NCI-H2196 treated with DMSO at 0.1 percent for 48 hours (cell line): ENCODE measurements at regions not wholly inside any gene's neighbourhood (a gene's known extent, or its start where the extent isn't known, plus 50 kb on each side); places are given as distances from the start of the nearest gene placed in this dataset.
"Not testable (repeated sequence)": the region's sequence is repeated elsewhere in the genome, so short reads cannot be mapped to it uniquely, and the experiment has no call there.

Source experiments
- DNase-seq: peaks from one replicate; lab custom pipeline; 2025; ENCODE audit not compliant: unreplicated experiment; lab: John Stamatoyannopoulos, UW

- DNase-seq = no peak
These were observed 573.9 kb downstream of the RFPL4B start for GRCh38 chr6:112920994-112921393.

GRCh38 chr6:112923940-112924587 is 576.9 kb downstream of the RFPL4B start:
- DNase-seq = no peak

- no peak for DNase-seq
These were observed 578.6 kb downstream of the RFPL4B start for GRCh38 chr6:112925702-112926101.

GRCh38 chr6:112927641-112928320 is 580.7 kb downstream of the RFPL4B start:
- no peak for DNase-seq

- DNase-seq = no peak
These were observed 582.5 kb downstream of the RFPL4B start for GRCh38 chr6:112929641-112930040.

- DNase-seq = no peak
These were observed 584.7 kb downstream of the RFPL4B start for GRCh38 chr6:112931832-112932231.

GRCh38 chr6:112933947-112934346 is 586.8 kb downstream of the RFPL4B start:
- no peak for DNase-seq

GRCh38 chr6:112934433-112935327 is 587.5 kb downstream of the RFPL4B start:
- DNase-seq = no peak

- DNase-seq = no peak
These were observed 588.4 kb downstream of the RFPL4B start for GRCh38 chr6:112935402-112936078.

- no peak for DNase-seq
These were observed 588.9 kb downstream of the RFPL4B start for GRCh38 chr6:112936079-112936472.

GRCh38 chr6:112936504-112936903 is 589.4 kb downstream of the RFPL4B start:
- DNase-seq = no peak

GRCh38 chr6:112937690-112938089 is 590.6 kb downstream of the RFPL4B start:
- not testable (repeated sequence) for DNase-seq

- DNase-seq = no peak
These were observed 591.5 kb downstream of the RFPL4B start for GRCh38 chr6:112938650-112939049.

- peak; percentile 34 for DNase-seq
These were observed 592.4 kb downstream of the RFPL4B start for GRCh38 chr6:112939563-112939962.

GRCh38 chr6:112941613-112942012 is 594.5 kb downstream of the RFPL4B start:
- DNase-seq = no peak

GRCh38 chr6:112946051-112946450 is 598.9 kb downstream of the RFPL4B start:
- DNase-seq = no peak

- no peak for DNase-seq
These were observed 600.4 kb downstream of the RFPL4B start for GRCh38 chr6:112947507-112947906.

- DNase-seq = peak; percentile 9
These were observed 604.7 kb downstream of the RFPL4B start for GRCh38 chr6:112951829-112952228.

GRCh38 chr6:112955743-112956142 is 608.6 kb downstream of the RFPL4B start:
- not testable (repeated sequence) for DNase-seq

GRCh38 chr6:112956696-112957535 is 609.8 kb downstream of the RFPL4B start:
- DNase-seq = no peak
